OCI-LY1 (cell line): ENCODE measurements at regions not wholly inside any gene's neighbourhood (a gene's known extent, or its start where the extent isn't known, plus 50 kb on each side); places are given as distances from the start of the nearest gene placed in this dataset.

Source experiments
- CTCF ChIP-seq: fragments of 200-600 bp; sonication (generic), shearing (Covaris generic); IDR thresholded peaks from 2 replicates; pipeline ENCODE4 v1.5.1; 2017; ENCODE audit warnings: mild to moderate bottlenecking, antibody characterized with exemption, low read length, moderate library complexity, mixed read lengths
- EZH2 ChIP-seq: fragments of 200-600 bp; sonication (generic), shearing (Covaris generic); IDR thresholded peaks from 2 replicates; pipeline ENCODE4 v1.8.0; 2017; ENCODE audit warnings: borderline replicate concordance, mixed run types, mild to moderate bottlenecking, antibody characterized with exemption, low read length, moderate library complexity, mixed read lengths

DNA sequence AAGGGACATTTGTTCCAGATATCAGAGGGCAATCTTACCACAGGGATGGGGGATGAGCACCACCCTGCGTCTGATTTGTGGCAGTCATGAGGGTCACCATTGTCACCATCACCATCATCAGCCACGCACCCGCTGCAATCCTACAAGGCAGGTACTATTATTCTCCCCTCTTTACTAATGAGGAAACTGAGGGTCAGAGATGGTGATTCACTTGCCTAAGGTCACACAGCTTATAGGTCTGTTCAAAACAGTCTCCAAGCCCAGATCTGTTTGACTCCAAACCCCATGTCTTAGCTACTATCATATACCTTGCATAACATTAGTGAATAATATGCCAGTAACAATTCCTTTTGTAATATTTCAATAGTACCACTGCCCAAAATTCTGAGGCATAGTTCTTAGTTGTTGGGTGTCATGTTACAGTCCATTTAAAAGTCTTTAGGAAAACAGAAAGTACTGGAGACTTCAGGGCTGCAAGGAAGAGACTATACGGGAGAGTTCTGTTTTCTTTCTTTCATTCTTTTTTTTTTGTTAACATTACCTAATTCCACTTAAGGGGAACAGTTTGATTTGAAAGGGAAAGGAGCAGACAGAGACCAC lies 166.4 kb downstream of the C16orf95 start:
- TF ChIP-seq CTCF (no peak), EZH2 (no peak)
